HL-60 (cell line): ENCODE measurements at regions not wholly inside any gene's neighbourhood (a gene's known extent, or its start where the extent isn't known, plus 50 kb on each side); places are given as distances from the start of the nearest gene placed in this dataset.

Experiments
- DNase-seq, 2 experiments: peaks; one replicate each; pipeline ENCODE4 v3.0.0-alpha.2; 2010 to 2020; ENCODE audit warnings: low read depth in 1 of 2, low spot score in 1 of 2
- H3K27ac ChIP-seq: fragments of 250-450 bp; sonication (Bioruptor Pico); replicated peaks from 2 replicates; pipeline ENCODE4 v1.5.1; 2020; ENCODE audit warnings: mild to moderate bottlenecking, moderate library complexity
- H3K27me3 ChIP-seq: fragments of 250-450 bp; sonication (Bioruptor Pico); 2 replicates; pipeline ENCODE4 v1.5.1; 2021; ENCODE audit warnings: mild to moderate bottlenecking, moderate library complexity; ENCODE audit not compliant: insufficient read depth, poor library complexity, severe bottlenecking
- H3K4me3 ChIP-seq: replicated peaks from 2 replicates; pipeline ENCODE4 v1.5.1; 2011; ENCODE audit warnings: mild to moderate bottlenecking, control low read depth, low read length; ENCODE audit not compliant: insufficient read depth
- CTCF ChIP-seq: IDR thresholded peaks from one replicate; pipeline ENCODE4 v1.5.1; 2011; ENCODE audit warnings: low read length, control low read depth, inconsistent platforms; ENCODE audit not compliant: insufficient read depth
- GABPA ChIP-seq: IDR thresholded peaks from 2 replicates; pipeline ENCODE4 v1.6.1; 2012; ENCODE audit warnings: low read depth
- POLR2AphosphoS5 ChIP-seq: IDR thresholded peaks from 2 replicates; pipeline ENCODE4 v1.6.1; 2012; ENCODE audit warnings: low read depth
- REST ChIP-seq: IDR thresholded peaks from 2 replicates; pipeline ENCODE4 v1.6.1; 2012; ENCODE audit warnings: low read depth; ENCODE audit not compliant: insufficient replicate concordance
- SPI1 ChIP-seq: IDR thresholded peaks from 2 replicates; pipeline ENCODE4 v1.6.1; 2012; ENCODE audit warnings: low read depth, mild to moderate bottlenecking, borderline replicate concordance

GRCh38 chr6:103280417-103280816, 1579.3 kb downstream of the HACE1 start:
- no peak overlapping the region for H3K4me3 ChIP-seq
- TF ChIP-seq GABPA (no peak), REST (no peak)
- no peaks in the 10 kb centered on the region for H3K27me3 ChIP-seq
- no peak for DNase-seq
- H3K27ac ChIP-seq = no peak overlapping the region

DNA sequence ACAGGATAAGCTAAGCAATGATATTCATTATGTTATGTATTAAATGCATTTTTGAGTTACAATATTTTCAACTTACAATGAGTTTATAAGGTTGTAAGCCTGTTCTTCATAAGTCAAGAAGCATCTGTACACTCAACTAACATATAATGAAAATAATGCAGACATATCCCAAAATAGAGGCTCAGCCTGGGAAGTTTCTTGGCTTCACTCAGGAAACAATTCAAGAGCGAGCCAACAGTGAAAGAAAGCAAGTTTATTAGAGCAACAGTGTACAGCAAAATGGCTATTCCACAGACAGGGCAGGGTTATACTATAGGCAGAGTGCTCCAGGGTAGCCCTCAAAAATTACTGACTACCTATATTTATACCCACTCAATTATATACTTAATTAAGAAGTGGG, 1581.8 kb downstream of the HACE1 start:
- Histone ChIP-seq H3K4me3 (no peak overlapping the region), H3K27me3 (no peaks in the 10 kb centered on the region), H3K27ac (no peak overlapping the region)
- TF ChIP-seq GABPA = no peak
- TF ChIP-seq REST = no peak
- TF ChIP-seq POLR2AphosphoS5 = no peak
- TF ChIP-seq SPI1 = no peak
- TF ChIP-seq CTCF = no peak
- DNase-seq = no peak

GRCh38 chr6:103273048-103273447, 1586.7 kb downstream of the HACE1 start:
- peak in 1 of 2 experiments; percentile 1 for DNase-seq
- no peak for TF ChIP-seq CTCF
- no peak for TF ChIP-seq REST
- TF ChIP-seq GABPA = no peak
- no peak for TF ChIP-seq POLR2AphosphoS5
- TF ChIP-seq SPI1 = no peak
- H3K27me3 ChIP-seq = no peaks in the 10 kb centered on the region
- H3K4me3 ChIP-seq = no peak overlapping the region
- H3K27ac ChIP-seq = no peak overlapping the region

DNA sequence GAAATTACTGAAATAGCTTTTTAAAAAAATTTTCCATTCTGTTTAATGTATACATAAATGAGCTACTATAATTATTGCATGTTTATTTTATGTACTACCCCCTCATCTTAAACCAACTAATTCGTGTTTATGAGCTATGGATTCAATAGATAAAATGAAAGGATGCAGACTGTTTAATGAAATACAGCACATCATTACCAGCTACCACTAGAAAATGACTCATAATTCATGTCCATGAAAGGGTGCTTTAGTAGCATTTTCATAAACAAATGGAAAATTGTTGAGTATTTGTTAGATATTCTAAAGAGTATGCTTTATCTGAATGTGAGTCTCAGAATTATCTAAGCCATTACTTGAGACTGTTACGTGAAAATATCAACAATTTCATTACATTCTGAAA, 1590.1 kb downstream of the HACE1 start:
- Histone ChIP-seq H3K27ac (no peak overlapping the region), H3K27me3 (no peaks in the 10 kb centered on the region), H3K4me3 (no peak overlapping the region)
- TF ChIP-seq CTCF (no peak), GABPA (no peak), POLR2AphosphoS5 (no peak), REST (no peak), SPI1 (no peak)
- DNase-seq = no peak
